GM12892 (cell line): ENCODE measurements at regions not wholly inside any gene's neighbourhood (a gene's known extent, or its start where the extent isn't known, plus 50 kb on each side); places are given as distances from the start of the nearest gene placed in this dataset.

ENCODE experiments used
- POLR2A ChIP-seq: IDR thresholded peaks from 2 replicates; pipeline ENCODE4 v1.6.1; 2011; ENCODE audit warnings: low read depth, low read length, control low read depth
- POLR2AphosphoS5 ChIP-seq: IDR thresholded peaks from 2 replicates; pipeline ENCODE4 v1.6.1; 2011; ENCODE audit warnings: low read depth, low read length, control low read depth
- TAF1 ChIP-seq: IDR thresholded peaks from 2 replicates; pipeline ENCODE4 v1.6.1; 2011; ENCODE audit warnings: low read depth, mild to moderate bottlenecking, control low read depth, low read length, borderline replicate concordance

DNA sequence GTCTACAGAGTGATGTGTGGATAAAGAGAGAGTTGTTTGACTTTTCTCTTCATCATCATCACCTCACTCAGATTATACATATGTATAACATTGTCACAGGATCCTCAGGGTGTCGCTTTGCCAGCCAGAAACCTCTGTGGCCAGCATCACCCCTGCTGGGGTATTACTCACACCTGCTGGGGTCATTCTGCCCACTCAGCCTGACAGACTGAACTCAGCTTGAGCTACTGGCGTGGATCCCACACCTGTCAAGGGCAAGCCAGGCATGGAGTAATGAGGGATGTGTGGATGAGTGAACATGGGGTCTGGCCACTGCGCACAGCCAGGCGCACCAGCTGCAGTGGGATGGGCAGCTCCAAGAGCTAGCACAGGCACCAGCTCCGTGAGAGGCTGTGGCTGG is 870.6 kb downstream of the CBLN2 start:
- TF ChIP-seq POLR2A (no peak), TAF1 (no peak), POLR2AphosphoS5 (no peak)
